ENCODE measurements at regions not wholly inside any gene's neighbourhood (a gene's known extent, or its start where the extent isn't known, plus 50 kb on each side); places are given as distances from the start of the nearest gene placed in this dataset.

- H3K36me3 ChIP-seq (ENCODE audit: control insufficient read depth, low read depth, low read length), result no peaks in the 10 kb centered on the region
- no peak overlapping the region for H3K4me3 ChIP-seq (ENCODE audit: low read length)
- H3K27me3 ChIP-seq (ENCODE audit: control insufficient read depth, insufficient read depth, low read length), result no peaks in the 10 kb centered on the region
- no peak overlapping the region for H3K27ac ChIP-seq (ENCODE audit: low read length)
- H3K9ac ChIP-seq (ENCODE audit: low read length), result no peak overlapping the region
- no peaks in the 10 kb centered on the region for H3K4me1 ChIP-seq (ENCODE audit: control insufficient read depth, low read depth, low read length)
- H3K9me3 ChIP-seq (ENCODE audit: control insufficient read depth, low read depth, low read length), result no peaks in the 10 kb centered on the region
Measured at GRCh38 chr1:164265232-164265631, 293.8 kb upstream of the PBX1 start.

GRCh38 chr1:164272156-164272555 lies 286.8 kb upstream of the PBX1 start:
- no peaks in the 10 kb centered on the region for H3K9me3 ChIP-seq (ENCODE audit: control insufficient read depth, low read depth, low read length)
- no peak overlapping the region for H3K4me3 ChIP-seq (ENCODE audit: low read length)
- no peaks in the 10 kb centered on the region for H3K36me3 ChIP-seq (ENCODE audit: control insufficient read depth, low read depth, low read length)
- H3K27me3 ChIP-seq (ENCODE audit: control insufficient read depth, insufficient read depth, low read length), result no peaks in the 10 kb centered on the region
- no peak overlapping the region for H3K9ac ChIP-seq (ENCODE audit: low read length)
- H3K27ac ChIP-seq (ENCODE audit: low read length), result no peak overlapping the region
- no peaks in the 10 kb centered on the region for H3K4me1 ChIP-seq (ENCODE audit: control insufficient read depth, low read depth, low read length)

- Histone ChIP-seq H3K4me1 (ENCODE audit: control insufficient read depth, low read depth, low read length) (peaks cover 5% of the 10 kb centered on the region), H3K27ac (ENCODE audit: low read length) (no peak overlapping the region), H3K9ac (ENCODE audit: low read length) (no peak overlapping the region), H3K36me3 (ENCODE audit: control insufficient read depth, low read depth, low read length) (no peaks in the 10 kb centered on the region), H3K27me3 (ENCODE audit: control insufficient read depth, insufficient read depth, low read length) (peaks cover 49% of the 10 kb centered on the region), H3K4me3 (ENCODE audit: low read length) (no peak overlapping the region), H3K9me3 (ENCODE audit: control insufficient read depth, low read depth, low read length) (no peaks in the 10 kb centered on the region)
Measured at GRCh38 chr1:164296172-164296571, 262.8 kb upstream of the PBX1 start.

- H3K9ac ChIP-seq (ENCODE audit: low read length), result no peak overlapping the region
- H3K4me3 ChIP-seq (ENCODE audit: low read length), result no peak overlapping the region
- no peaks in the 10 kb centered on the region for H3K9me3 ChIP-seq (ENCODE audit: control insufficient read depth, low read depth, low read length)
- H3K27me3 ChIP-seq (ENCODE audit: control insufficient read depth, insufficient read depth, low read length), result no peaks in the 10 kb centered on the region
- H3K4me1 ChIP-seq (ENCODE audit: control insufficient read depth, low read depth, low read length), result peaks cover 8% of the 10 kb centered on the region
- H3K27ac ChIP-seq (ENCODE audit: low read length), result no peak overlapping the region
- no peaks in the 10 kb centered on the region for H3K36me3 ChIP-seq (ENCODE audit: control insufficient read depth, low read depth, low read length)
Measured at GRCh38 chr1:164308101-164308500, 250.9 kb upstream of the PBX1 start.

- no peaks in the 10 kb centered on the region for H3K9me3 ChIP-seq (ENCODE audit: control insufficient read depth, low read depth, low read length)
- peaks cover 8% of the 10 kb centered on the region for H3K4me1 ChIP-seq (ENCODE audit: control insufficient read depth, low read depth, low read length)
- H3K9ac ChIP-seq (ENCODE audit: low read length), result no peak overlapping the region
- H3K27ac ChIP-seq (ENCODE audit: low read length), result no peak overlapping the region
- no peaks in the 10 kb centered on the region for H3K36me3 ChIP-seq (ENCODE audit: control insufficient read depth, low read depth, low read length)
- H3K4me3 ChIP-seq (ENCODE audit: low read length), result no peak overlapping the region
- H3K27me3 ChIP-seq (ENCODE audit: control insufficient read depth, insufficient read depth, low read length), result no peaks in the 10 kb centered on the region
Measured at GRCh38 chr1:164310166-164310565, 248.8 kb upstream of the PBX1 start.

GRCh38 chr1:164311377-164311776 lies 247.6 kb upstream of the PBX1 start:
- H3K36me3 ChIP-seq (ENCODE audit: control insufficient read depth, low read depth, low read length), result no peaks in the 10 kb centered on the region
- no peak overlapping the region for H3K27ac ChIP-seq (ENCODE audit: low read length)
- H3K9ac ChIP-seq (ENCODE audit: low read length), result no peak overlapping the region
- no peaks in the 10 kb centered on the region for H3K27me3 ChIP-seq (ENCODE audit: control insufficient read depth, insufficient read depth, low read length)
- H3K4me1 ChIP-seq (ENCODE audit: control insufficient read depth, low read depth, low read length), result peaks cover 8% of the 10 kb centered on the region
- H3K9me3 ChIP-seq (ENCODE audit: control insufficient read depth, low read depth, low read length), result no peaks in the 10 kb centered on the region
- no peak overlapping the region for H3K4me3 ChIP-seq (ENCODE audit: low read length)

GRCh38 chr1:164320790-164321731 lies 237.9 kb upstream of the PBX1 start:
- H3K4me1 ChIP-seq (ENCODE audit: control insufficient read depth, low read depth, low read length), result no peaks in the 10 kb centered on the region
- H3K4me3 ChIP-seq (ENCODE audit: low read length), result peak overlapping the region; percentile 58
- no peaks in the 10 kb centered on the region for H3K9me3 ChIP-seq (ENCODE audit: control insufficient read depth, low read depth, low read length)
- peaks cover 25% of the 10 kb centered on the region for H3K27me3 ChIP-seq (ENCODE audit: control insufficient read depth, insufficient read depth, low read length)
- no peaks in the 10 kb centered on the region for H3K36me3 ChIP-seq (ENCODE audit: control insufficient read depth, low read depth, low read length)
- H3K9ac ChIP-seq (ENCODE audit: low read length), result no peak overlapping the region
- H3K27ac ChIP-seq (ENCODE audit: low read length), result no peak overlapping the region

GRCh38 chr1:164325786-164326185 lies 233.2 kb upstream of the PBX1 start:
- peaks cover 15% of the 10 kb centered on the region for H3K27me3 ChIP-seq (ENCODE audit: control insufficient read depth, insufficient read depth, low read length)
- H3K27ac ChIP-seq (ENCODE audit: low read length), result no peak overlapping the region
- no peaks in the 10 kb centered on the region for H3K9me3 ChIP-seq (ENCODE audit: control insufficient read depth, low read depth, low read length)
- no peak overlapping the region for H3K9ac ChIP-seq (ENCODE audit: low read length)
- no peaks in the 10 kb centered on the region for H3K4me1 ChIP-seq (ENCODE audit: control insufficient read depth, low read depth, low read length)
- H3K36me3 ChIP-seq (ENCODE audit: control insufficient read depth, low read depth, low read length), result no peaks in the 10 kb centered on the region
- H3K4me3 ChIP-seq (ENCODE audit: low read length), result no peak overlapping the region

GRCh38 chr1:164333387-164333786 lies 225.6 kb upstream of the PBX1 start:
- H3K4me1 ChIP-seq (ENCODE audit: control insufficient read depth, low read depth, low read length), result no peaks in the 10 kb centered on the region
- H3K27ac ChIP-seq (ENCODE audit: low read length), result no peak overlapping the region
- no peaks in the 10 kb centered on the region for H3K9me3 ChIP-seq (ENCODE audit: control insufficient read depth, low read depth, low read length)
- H3K27me3 ChIP-seq (ENCODE audit: control insufficient read depth, insufficient read depth, low read length), result no peaks in the 10 kb centered on the region
- no peak overlapping the region for H3K9ac ChIP-seq (ENCODE audit: low read length)
- no peaks in the 10 kb centered on the region for H3K36me3 ChIP-seq (ENCODE audit: control insufficient read depth, low read depth, low read length)
- no peak overlapping the region for H3K4me3 ChIP-seq (ENCODE audit: low read length)

GRCh38 chr1:164337394-164337793 lies 221.6 kb upstream of the PBX1 start:
- Histone ChIP-seq H3K4me1 (ENCODE audit: control insufficient read depth, low read depth, low read length) (no peaks in the 10 kb centered on the region), H3K9ac (ENCODE audit: low read length) (no peak overlapping the region), H3K9me3 (ENCODE audit: control insufficient read depth, low read depth, low read length) (no peaks in the 10 kb centered on the region), H3K27ac (ENCODE audit: low read length) (no peak overlapping the region), H3K4me3 (ENCODE audit: low read length) (no peak overlapping the region), H3K27me3 (ENCODE audit: control insufficient read depth, insufficient read depth, low read length) (no peaks in the 10 kb centered on the region), H3K36me3 (ENCODE audit: control insufficient read depth, low read depth, low read length) (no peaks in the 10 kb centered on the region)

- H3K4me3 ChIP-seq (ENCODE audit: low read length), result no peak overlapping the region
- no peaks in the 10 kb centered on the region for H3K9me3 ChIP-seq (ENCODE audit: control insufficient read depth, low read depth, low read length)
Measured at GRCh38 chr1:164337885-164338284, 221.1 kb upstream of the PBX1 start.

GRCh38 chr1:164343189-164343588 lies 215.8 kb upstream of the PBX1 start:
- Histone ChIP-seq H3K9me3 (ENCODE audit: control insufficient read depth, low read depth, low read length) (no peaks in the 10 kb centered on the region), H3K27me3 (ENCODE audit: control insufficient read depth, insufficient read depth, low read length) (no peaks in the 10 kb centered on the region), H3K27ac (ENCODE audit: low read length) (no peak overlapping the region), H3K9ac (ENCODE audit: low read length) (no peak overlapping the region), H3K36me3 (ENCODE audit: control insufficient read depth, low read depth, low read length) (no peaks in the 10 kb centered on the region), H3K4me1 (ENCODE audit: control insufficient read depth, low read depth, low read length) (no peaks in the 10 kb centered on the region), H3K4me3 (ENCODE audit: low read length) (no peak overlapping the region)

More at GRCh38 chr1:164337885-164338284, 221.1 kb upstream of the PBX1 start:
- Histone ChIP-seq H3K36me3 (ENCODE audit: control insufficient read depth, low read depth, low read length) (no peaks in the 10 kb centered on the region), H3K27me3 (ENCODE audit: control insufficient read depth, insufficient read depth, low read length) (no peaks in the 10 kb centered on the region), H3K4me1 (ENCODE audit: control insufficient read depth, low read depth, low read length) (no peaks in the 10 kb centered on the region), H3K27ac (ENCODE audit: low read length) (no peak overlapping the region), H3K9ac (ENCODE audit: low read length) (no peak overlapping the region)

Measured in iPS-18a (cell line).